ENCODE measurements at regions not wholly inside any gene's neighbourhood (a gene's known extent, or its start where the extent isn't known, plus 50 kb on each side); places are given as distances from the start of the nearest gene placed in this dataset.

GRCh38 chr5:106940301-106940846 lies 730.4 kb downstream of the EFNA5 start:
- TF ChIP-seq CTCF (IDR thresholded peaks at IDR 0.05; ENCODE audit: insufficient read depth, low read length, poor library complexity, severe bottlenecking): no peak
- no peaks in the 10 kb centered on the region for H3K36me3 ChIP-seq (ENCODE audit: control insufficient read depth, insufficient read depth, low read length)
- H3K4me3 ChIP-seq (ENCODE audit: low read depth, low read length): no peak overlapping the region
- H3K27me3 ChIP-seq (ENCODE audit: control insufficient read depth, insufficient read depth, low read length): no peaks in the 10 kb centered on the region
- no peak for DNase-seq (ENCODE audit: low read depth)

- Histone ChIP-seq H3K4me3 (ENCODE audit: low read depth, low read length) (no peak overlapping the region), H3K27me3 (ENCODE audit: control insufficient read depth, insufficient read depth, low read length) (no peaks in the 10 kb centered on the region), H3K36me3 (ENCODE audit: control insufficient read depth, insufficient read depth, low read length) (no peaks in the 10 kb centered on the region)
- no peak for TF ChIP-seq CTCF (IDR thresholded peaks at IDR 0.05; ENCODE audit: insufficient read depth, low read length, poor library complexity, severe bottlenecking)
- no peak for DNase-seq (ENCODE audit: low read depth)
These were observed 747.3 kb downstream of the EFNA5 start for GRCh38 chr5:106923409-106923808.

GRCh38 chr5:106921567-106921966 lies 749.2 kb downstream of the EFNA5 start:
- no peaks in the 10 kb centered on the region for H3K36me3 ChIP-seq (ENCODE audit: control insufficient read depth, insufficient read depth, low read length)
- TF ChIP-seq CTCF (IDR thresholded peaks at IDR 0.05; ENCODE audit: insufficient read depth, low read length, poor library complexity, severe bottlenecking): no peak
- H3K4me3 ChIP-seq (ENCODE audit: low read depth, low read length): no peak overlapping the region
- no peak for DNase-seq (ENCODE audit: low read depth)
- no peaks in the 10 kb centered on the region for H3K27me3 ChIP-seq (ENCODE audit: control insufficient read depth, insufficient read depth, low read length)

- no peak overlapping the region for H3K4me3 ChIP-seq (ENCODE audit: low read depth, low read length)
- no peaks in the 10 kb centered on the region for H3K36me3 ChIP-seq (ENCODE audit: control insufficient read depth, insufficient read depth, low read length)
- no peak for DNase-seq (ENCODE audit: low read depth)
- TF ChIP-seq CTCF (IDR thresholded peaks at IDR 0.05; ENCODE audit: insufficient read depth, low read length, poor library complexity, severe bottlenecking): no peak
- no peaks in the 10 kb centered on the region for H3K27me3 ChIP-seq (ENCODE audit: control insufficient read depth, insufficient read depth, low read length)
These were observed 760.3 kb downstream of the EFNA5 start for GRCh38 chr5:106910486-106910885.

GRCh38 chr5:106909716-106910115 lies 761.0 kb downstream of the EFNA5 start:
- Histone ChIP-seq H3K4me3 (ENCODE audit: low read depth, low read length) (no peak overlapping the region), H3K27me3 (ENCODE audit: control insufficient read depth, insufficient read depth, low read length) (no peaks in the 10 kb centered on the region), H3K36me3 (ENCODE audit: control insufficient read depth, insufficient read depth, low read length) (no peaks in the 10 kb centered on the region)
- no peak for DNase-seq (ENCODE audit: low read depth)
- TF ChIP-seq CTCF (IDR thresholded peaks at IDR 0.05; ENCODE audit: insufficient read depth, low read length, poor library complexity, severe bottlenecking): no peak

GRCh38 chr5:106907979-106908378 lies 762.8 kb downstream of the EFNA5 start:
- TF ChIP-seq CTCF (IDR thresholded peaks at IDR 0.05; ENCODE audit: insufficient read depth, low read length, poor library complexity, severe bottlenecking): no peak
- Histone ChIP-seq H3K27me3 (ENCODE audit: control insufficient read depth, insufficient read depth, low read length) (no peaks in the 10 kb centered on the region), H3K36me3 (ENCODE audit: control insufficient read depth, insufficient read depth, low read length) (no peaks in the 10 kb centered on the region), H3K4me3 (ENCODE audit: low read depth, low read length) (no peak overlapping the region)
- no peak for DNase-seq (ENCODE audit: low read depth)
